ENCODE measurements at regions not wholly inside any gene's neighbourhood (a gene's known extent, or its start where the extent isn't known, plus 50 kb on each side); places are given as distances from the start of the nearest gene placed in this dataset.

GRCh38 chr3:31377045-31377642 lies 155.6 kb upstream of the STT3B start:
- no peak overlapping the region for H3K18ac ChIP-seq (ENCODE audit: insufficient read length, low read depth, low read length)
- H2BK12ac ChIP-seq (ENCODE audit: insufficient read length, low read depth, low read length), result no peak overlapping the region
- no peak overlapping the region for H3K14ac ChIP-seq (ENCODE audit: insufficient read depth, low read length)
- H3K27ac Mint-ChIP-seq, result no peak overlapping the region; a peak in 1 of 7 replicates
- no peak overlapping the region for H4K8ac ChIP-seq (replicated peaks; ENCODE audit: insufficient read length, low read depth, low read length)
- DNase-seq, result no peak
- H3K23me2 ChIP-seq (ENCODE audit: insufficient read length, low read depth, low read length, poor library complexity, severe bottlenecking), result no peaks in the 10 kb centered on the region
- no peaks in the 10 kb centered on the region for H3K4me1 Mint-ChIP-seq
- H3K4me2 ChIP-seq (ENCODE audit: insufficient read depth, insufficient read length, low read length), result no peak overlapping the region
- H3K27me3 Mint-ChIP-seq (ENCODE audit: low read depth), result no peaks in the 10 kb centered on the region; the same call in 1 of the 2 replicates
- H3K79me1 ChIP-seq (ENCODE audit: insufficient read depth, low read depth, low read length, poor library complexity, severe bottlenecking), result no peaks in the 10 kb centered on the region
- H2BK15ac ChIP-seq (ENCODE audit: low read depth, low read length), result no peak overlapping the region
- H3K23ac ChIP-seq (ENCODE audit: insufficient read length, low read depth, low read length), result no peak overlapping the region
- no peaks in the 10 kb centered on the region for H3K9me3 Mint-ChIP-seq
- no peak overlapping the region for H4K5ac ChIP-seq (ENCODE audit: insufficient read length, low read depth, low read length)
- no peaks in the 10 kb centered on the region for H3K79me2 ChIP-seq (ENCODE audit: insufficient read depth, low read length)
- H3K4me1 ChIP-seq (ENCODE audit: insufficient read depth, low read length), result no peaks in the 10 kb centered on the region
- H2BK20ac ChIP-seq (ENCODE audit: low read depth, low read length, poor library complexity, severe bottlenecking), result no peak overlapping the region
- no peaks in the 10 kb centered on the region for H4K20me1 ChIP-seq (ENCODE audit: control insufficient read depth, insufficient read depth, insufficient read length)
- no peaks in the 10 kb centered on the region for H3K27me3 ChIP-seq (ENCODE audit: insufficient read depth, low read length)
- no peak overlapping the region for H3K56ac ChIP-seq (ENCODE audit: insufficient read length, low read depth, low read length)
- no peaks in the 10 kb centered on the region for H3K36me3 Mint-ChIP-seq (ENCODE audit: insufficient read depth in 1 of 3, low read depth in 3 of 3)
- no peak overlapping the region for H2AFZ ChIP-seq (ENCODE audit: low read length)
- WGBS (ENCODE audit: extremely low coverage, insufficient read length, low lambda C conversion rate), result no CpG with 5 or more reads among the region's 5 CpGs
- H2BK5ac ChIP-seq (ENCODE audit: insufficient read length, low read length), result no peak overlapping the region
- no peak overlapping the region for H3K4me3 Mint-ChIP-seq
- H4K91ac ChIP-seq (ENCODE audit: insufficient read length, low read depth, low read length), result no peak overlapping the region
- H3K27ac ChIP-seq (ENCODE audit: insufficient read length, low read depth, low read length), result no peak overlapping the region
- no peak overlapping the region for H3K4ac ChIP-seq (ENCODE audit: low read depth, low read length)
- no peak overlapping the region for H3K9ac ChIP-seq (ENCODE audit: extremely low read depth, insufficient read length, low read length)
- no peak overlapping the region for H2AK5ac ChIP-seq (ENCODE audit: insufficient read length, low read length)
- TF ChIP-seq CTCF (conservative IDR thresholded peaks at IDR 0.05), result no peak
- no peaks in the 10 kb centered on the region for H3K9me3 ChIP-seq (ENCODE audit: control insufficient read depth, low read depth, low read length)
- H2BK120ac ChIP-seq (ENCODE audit: low read depth, low read length, poor library complexity, severe bottlenecking), result no peak overlapping the region
- H3T11ph ChIP-seq (ENCODE audit: low read length), result no peak overlapping the region
